A549 (cell line): ENCODE measurements at regions not wholly inside any gene's neighbourhood (a gene's known extent, or its start where the extent isn't known, plus 50 kb on each side); places are given as distances from the start of the nearest gene placed in this dataset.

Experiments
- ATAC-seq, 2 experiments: fragments of 200-7000 bp in 1 of 2; fragments of >200 bp in 1 of 2; cut with Nextera tagmentation in 1 of 2; cut with Tn5 transposase in 1 of 2; 3 replicates each; pipeline versions ENCODE4 v1.8.0 to v1.9.1; 2018 to 2020; ENCODE audit warnings: mild to moderate bottlenecking in 1 of 2, moderate library complexity in 1 of 2
- CTCF ChIA-PET: fragments of 300-600 bp; sonication (Branson Sonifier 250); formaldehyde crosslinking; extraction: SDS; loops from one replicate; lab custom pipeline; 2021; ENCODE audit warnings: antibody characterized with exemption, inconsistent platforms; lab: Yijun Ruan, JAX
- POLR2A ChIA-PET: fragments of 350-600 bp; formaldehyde crosslinking; extraction: SDS; loops from one replicate; lab custom pipeline; 2021; ENCODE audit warnings: antibody characterized with exemption, inconsistent platforms; lab: Yijun Ruan, JAX
- DNase-seq, 2 experiments: peaks; one replicate each; pipeline versions ENCODE4 v3.0.0 to v3.0.0-alpha.2; 2011 to 2016; ENCODE audit warnings: low read depth in 1 of 2, low spot score in 1 of 2
- FAIRE-seq: peaks from 2 replicates; lab custom pipeline; 2011; peaks lifted over from hg19 to GRCh38; lab: Jason Lieb, UNC
- H3K27ac ChIP-seq, 2 experiments: fragments of >200 bp; sonication (Bioruptor Twin); formaldehyde crosslinking; 3 replicates each; pipeline ENCODE4 v1.5.1; 2016 to 2017
- H3K4me1 ChIP-seq: fragments of >200 bp; sonication (Bioruptor Twin); formaldehyde crosslinking; 3 replicates; pipeline ENCODE4 v1.6.1; 2016
- H3K4me2 ChIP-seq: fragments of >200 bp; sonication (Bioruptor Twin); formaldehyde crosslinking; 3 replicates; pipeline ENCODE4 v1.6.1; 2016
- H3K4me3 ChIP-seq: fragments of >200 bp; sonication (Bioruptor Twin); formaldehyde crosslinking; 3 replicates; pipeline ENCODE4 v1.5.1; 2016
- H3K9me3 ChIP-seq: fragments of >200 bp; sonication (Bioruptor Twin); formaldehyde crosslinking; 3 replicates; pipeline ENCODE4 v1.6.1; 2016
- BHLHE40 ChIP-seq: IDR thresholded peaks from 2 replicates; pipeline ENCODE4 v1.6.1; 2012; ENCODE audit warnings: low read depth, low read length, inconsistent platforms
- CBX2 ChIP-seq: fragments of 200-600 bp; sonication (generic); IDR thresholded peaks from 2 replicates; pipeline ENCODE4 v1.6.1; 2016; ENCODE audit warnings: low read depth, mild to moderate bottlenecking, borderline replicate concordance
- CEBPB ChIP-seq, 2 experiments: fragments of >200 bp in 1 of 2; sonication (Bioruptor Twin) in 1 of 2; formaldehyde crosslinking in 1 of 2; IDR thresholded peaks; 2 replicates each; pipeline ENCODE4 v1.6.1; 2012 to 2016
- FOSB ChIP-seq: fragments of 250-450 bp; sonication (Bioruptor Pico); IDR thresholded peaks from 2 replicates; pipeline ENCODE4 v1.5.0; 2020; ENCODE audit warnings: mild to moderate bottlenecking, moderate library complexity
- FOXS1 ChIP-seq: fragments of 250-450 bp; sonication (Bioruptor Pico); IDR thresholded peaks from 2 replicates; pipeline ENCODE4 v1.5.0; 2020; ENCODE audit warnings: mild to moderate bottlenecking, moderate library complexity
- HEYL ChIP-seq: fragments of 250-450 bp; sonication (Bioruptor Pico); IDR thresholded peaks from 2 replicates; pipeline ENCODE4 v1.8.0; 2021; ENCODE audit warnings: mild to moderate bottlenecking, moderate library complexity
- HOXA7 ChIP-seq: fragments of 250-450 bp; sonication (Bioruptor Pico); IDR thresholded peaks from 2 replicates; pipeline ENCODE4 v1.5.0; 2020; ENCODE audit warnings: mild to moderate bottlenecking, moderate library complexity
- JUN ChIP-seq, 2 experiments: fragments of >200 bp; sonication (Bioruptor Twin); formaldehyde crosslinking; IDR thresholded peaks; 2 replicates in 1 of 2; 3 replicates in 1 of 2; pipeline ENCODE4 v1.6.1; 2016 to 2017
- MAFK ChIP-seq: fragments of 450-650 bp; IDR thresholded peaks from 2 replicates; pipeline ENCODE4 v1.6.1; 2014; ENCODE audit not compliant: partially characterized antibody
- MAZ ChIP-seq: fragments of 150-350 bp; IDR thresholded peaks from 2 replicates; pipeline ENCODE4 v1.6.1; 2014; ENCODE audit warnings: antibody characterized with exemption, low read depth, low read length, borderline replicate concordance
- NFE2L2 ChIP-seq: fragments of 150-350 bp; conservative IDR thresholded peaks from 2 replicates; pipeline ENCODE4 v1.6.1; 2014; ENCODE audit warnings: low read length
- NR3C1 ChIP-seq: fragments of >200 bp; sonication (Bioruptor Twin); formaldehyde crosslinking; IDR thresholded peaks from 3 replicates; pipeline ENCODE4 v1.6.1; 2017
- POLR2A ChIP-seq: IDR thresholded peaks from 2 replicates; pipeline ENCODE4 v1.6.1; 2012; ENCODE audit warnings: mild to moderate bottlenecking, low read length
- RAD21 ChIP-seq, 2 experiments: fragments of >200 bp in 1 of 2; sonication (Bioruptor Twin) in 1 of 2; formaldehyde crosslinking in 1 of 2; IDR thresholded peaks in 1 of 2; conservative IDR thresholded peaks in 1 of 2; 2 replicates in 1 of 2; 3 replicates in 1 of 2; pipeline ENCODE4 v1.6.1; 2012 to 2018; ENCODE audit warnings: inconsistent platforms in 1 of 2
- RARB ChIP-seq: fragments of 250-450 bp; sonication (Bioruptor Pico); IDR thresholded peaks from 2 replicates; pipeline ENCODE4 v1.8.0; 2021; ENCODE audit warnings: mild to moderate bottlenecking, moderate library complexity
- RCOR1 ChIP-seq: fragments of 150-350 bp; IDR thresholded peaks from 2 replicates; pipeline ENCODE4 v1.6.1; 2014; ENCODE audit warnings: antibody characterized with exemption, low read length, low read depth
- SREBF2 ChIP-seq: fragments of 450-650 bp; IDR thresholded peaks from 2 replicates; pipeline ENCODE4 v1.6.1; 2014; ENCODE audit warnings: mild to moderate bottlenecking, moderate library complexity
- ZC3H11A ChIP-seq: fragments of 450-650 bp; IDR thresholded peaks from 2 replicates; pipeline ENCODE4 v1.6.1; 2014; ENCODE audit warnings: antibody characterized with exemption, mild to moderate bottlenecking
- WGBS: methylation state at CpG from one replicate; pipeline ENCODE4 v1.1.6; 2017; ENCODE audit errors: missing lambda C conversion rate; 5-methylcytosine and 5-hydroxymethylcytosine counted together
- TF ChIP-seq, protein P1 (sequence below): fragments of 200-600 bp; sonication (generic); IDR thresholded peaks from 2 replicates; pipeline ENCODE4 v1.6.1; 2016; ENCODE audit warnings: antibody characterized with exemption, mild to moderate bottlenecking, moderate library complexity
- TF ChIP-seq, protein P2 (sequence below): IDR thresholded peaks from 2 replicates; pipeline ENCODE4 v1.6.1; 2012
- TF ChIP-seq, protein P3 (sequence below): IDR thresholded peaks from 2 replicates; pipeline ENCODE4 v1.6.1; 2012
- TF ChIP-seq, protein P4 (sequence below): IDR thresholded peaks from 2 replicates; pipeline ENCODE4 v1.6.1; 2012; ENCODE audit warnings: low read depth, borderline replicate concordance

- Histone ChIP-seq H3K9me3 (no peaks in the 10 kb centered on the region), H3K4me1 (no peaks in the 10 kb centered on the region), H3K27ac (no peak overlapping the region), H3K4me3 (no peak overlapping the region), H3K4me2 (no peak overlapping the region)
- DNase-seq (no peak), ATAC-seq (no peak), FAIRE-seq (no peak)
- 1% methylated on average over 2 of the region's 2 CpGs for WGBS
- ChIA-PET POLR2A (no interaction called here), CTCF (no interaction called here)
- no peak for TF ChIP-seq SREBF2
- peak in 1 of 2 experiments; percentile 33; a peak in 1 of 5 replicates for TF ChIP-seq RAD21 (conservative IDR thresholded peaks at IDR 0.05 in 1 of 2, IDR thresholded peaks at IDR 0.05 in 1 of 2)
- TF ChIP-seq, all 56 proteins: peak for 1
These were observed 402.6 kb downstream of the SUCLA2 start for GRCh38 chr13:47598340-47598911.

- no peak for ATAC-seq
- peak in 1 of 2 experiments; percentile 18 for DNase-seq
- FAIRE-seq: no peak
These were observed 406.2 kb downstream of the SUCLA2 start for GRCh38 chr13:47594833-47595232.

DNA sequence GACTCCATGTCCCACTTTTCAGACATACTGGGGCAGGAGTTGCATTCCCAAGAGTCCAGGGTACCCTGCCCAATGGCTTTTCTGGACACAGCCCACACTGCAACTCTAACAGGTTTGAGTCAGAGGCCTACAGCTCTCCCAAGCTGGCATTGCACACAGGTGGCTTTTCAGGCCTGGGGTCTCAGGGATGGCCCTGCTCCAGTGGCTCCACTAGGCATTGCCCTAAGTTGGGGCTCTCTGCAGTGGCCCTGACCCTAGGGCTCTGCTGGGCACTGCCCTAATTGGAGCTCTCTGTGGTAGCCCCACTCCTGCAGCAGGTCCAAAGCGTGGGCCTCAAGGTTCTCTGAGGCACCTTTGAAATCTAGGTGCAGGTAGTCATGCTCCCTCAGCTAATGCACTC, 408.8 kb downstream of the SUCLA2 start:
- ATAC-seq: no peak
- ChIA-PET CTCF (no interaction called here), POLR2A (no interaction called here)
- Histone ChIP-seq H3K4me1 (no peaks in the 10 kb centered on the region), H3K4me3 (no peak overlapping the region), H3K9me3 (no peaks in the 10 kb centered on the region), H3K4me2 (no peak overlapping the region), H3K27ac (no peak overlapping the region)
- no CpG with 5 or more reads among the region's 1 CpG for WGBS
- DNase-seq: no peak
- FAIRE-seq: no peak
- TF ChIP-seq, protein P1, sequence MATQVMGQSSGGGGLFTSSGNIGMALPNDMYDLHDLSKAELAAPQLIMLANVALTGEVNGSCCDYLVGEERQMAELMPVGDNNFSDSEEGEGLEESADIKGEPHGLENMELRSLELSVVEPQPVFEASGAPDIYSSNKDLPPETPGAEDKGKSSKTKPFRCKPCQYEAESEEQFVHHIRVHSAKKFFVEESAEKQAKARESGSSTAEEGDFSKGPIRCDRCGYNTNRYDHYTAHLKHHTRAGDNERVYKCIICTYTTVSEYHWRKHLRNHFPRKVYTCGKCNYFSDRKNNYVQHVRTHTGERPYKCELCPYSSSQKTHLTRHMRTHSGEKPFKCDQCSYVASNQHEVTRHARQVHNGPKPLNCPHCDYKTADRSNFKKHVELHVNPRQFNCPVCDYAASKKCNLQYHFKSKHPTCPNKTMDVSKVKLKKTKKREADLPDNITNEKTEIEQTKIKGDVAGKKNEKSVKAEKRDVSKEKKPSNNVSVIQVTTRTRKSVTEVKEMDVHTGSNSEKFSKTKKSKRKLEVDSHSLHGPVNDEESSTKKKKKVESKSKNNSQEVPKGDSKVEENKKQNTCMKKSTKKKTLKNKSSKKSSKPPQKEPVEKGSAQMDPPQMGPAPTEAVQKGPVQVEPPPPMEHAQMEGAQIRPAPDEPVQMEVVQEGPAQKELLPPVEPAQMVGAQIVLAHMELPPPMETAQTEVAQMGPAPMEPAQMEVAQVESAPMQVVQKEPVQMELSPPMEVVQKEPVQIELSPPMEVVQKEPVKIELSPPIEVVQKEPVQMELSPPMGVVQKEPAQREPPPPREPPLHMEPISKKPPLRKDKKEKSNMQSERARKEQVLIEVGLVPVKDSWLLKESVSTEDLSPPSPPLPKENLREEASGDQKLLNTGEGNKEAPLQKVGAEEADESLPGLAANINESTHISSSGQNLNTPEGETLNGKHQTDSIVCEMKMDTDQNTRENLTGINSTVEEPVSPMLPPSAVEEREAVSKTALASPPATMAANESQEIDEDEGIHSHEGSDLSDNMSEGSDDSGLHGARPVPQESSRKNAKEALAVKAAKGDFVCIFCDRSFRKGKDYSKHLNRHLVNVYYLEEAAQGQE: no peak
- TF ChIP-seq HOXA7 (no peak), RCOR1 (no peak), CEBPB (IDR thresholded peaks at IDR 0.05) (no peak), ZC3H11A (no peak), NR3C1 (no peak), CBX2 (no peak), BHLHE40 (no peak), FOXS1 (CRISPR knock-in tag) (no peak)

More at GRCh38 chr13:47594833-47595232, 406.2 kb downstream of the SUCLA2 start:
- Histone ChIP-seq H3K9me3 (no peaks in the 10 kb centered on the region), H3K4me1 (no peaks in the 10 kb centered on the region), H3K4me2 (no peak overlapping the region), H3K27ac (no peak overlapping the region), H3K4me3 (no peak overlapping the region)
- ChIA-PET POLR2A (no interaction called here), CTCF (interaction anchor here (1.5 kb wide), 1 partner anchor 621 kb away, joined by 4 read pairs; no protein-coding TSS in a partner anchor)
- TF ChIP-seq FOSB: no peak
- no peak for TF ChIP-seq CEBPB (IDR thresholded peaks at IDR 0.05)
- TF ChIP-seq JUN (IDR thresholded peaks at IDR 0.05): no peak
- 0 out of 5 replicates have a peak, but pooled peaks of 1 of the 2 experiments have one; percentile 11 for TF ChIP-seq RAD21 (conservative IDR thresholded peaks at IDR 0.05 in 1 of 2, IDR thresholded peaks at IDR 0.05 in 1 of 2)
- TF ChIP-seq, protein P2, sequence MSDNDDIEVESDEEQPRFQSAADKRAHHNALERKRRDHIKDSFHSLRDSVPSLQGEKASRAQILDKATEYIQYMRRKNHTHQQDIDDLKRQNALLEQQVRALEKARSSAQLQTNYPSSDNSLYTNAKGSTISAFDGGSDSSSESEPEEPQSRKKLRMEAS: no peak
- no peak for TF ChIP-seq ZC3H11A

- no peak for ATAC-seq
- FAIRE-seq: no peak
- Histone ChIP-seq H3K9me3 (no peaks in the 10 kb centered on the region), H3K27ac (no peak overlapping the region), H3K4me1 (no peaks in the 10 kb centered on the region), H3K4me2 (no peak overlapping the region), H3K4me3 (no peak overlapping the region)
- POLR2A ChIA-PET: no interaction called here
- DNase-seq: no peak
- CTCF ChIA-PET: no interaction called here
- TF ChIP-seq, protein P1: no peak
- TF ChIP-seq MAZ (no peak), POLR2A (no peak), NFE2L2 (no peak), HEYL (no peak), RARB (no peak), CEBPB (IDR thresholded peaks at IDR 0.05) (no peak), MAFK (no peak), NR3C1 (no peak)
- TF ChIP-seq, protein P3, sequence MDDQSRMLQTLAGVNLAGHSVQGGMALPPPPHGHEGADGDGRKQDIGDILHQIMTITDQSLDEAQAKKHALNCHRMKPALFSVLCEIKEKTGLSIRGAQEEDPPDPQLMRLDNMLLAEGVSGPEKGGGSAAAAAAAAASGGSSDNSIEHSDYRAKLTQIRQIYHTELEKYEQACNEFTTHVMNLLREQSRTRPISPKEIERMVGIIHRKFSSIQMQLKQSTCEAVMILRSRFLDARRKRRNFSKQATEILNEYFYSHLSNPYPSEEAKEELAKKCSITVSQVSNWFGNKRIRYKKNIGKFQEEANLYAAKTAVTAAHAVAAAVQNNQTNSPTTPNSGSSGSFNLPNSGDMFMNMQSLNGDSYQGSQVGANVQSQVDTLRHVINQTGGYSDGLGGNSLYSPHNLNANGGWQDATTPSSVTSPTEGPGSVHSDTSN: no peak
- TF ChIP-seq, protein P4, sequence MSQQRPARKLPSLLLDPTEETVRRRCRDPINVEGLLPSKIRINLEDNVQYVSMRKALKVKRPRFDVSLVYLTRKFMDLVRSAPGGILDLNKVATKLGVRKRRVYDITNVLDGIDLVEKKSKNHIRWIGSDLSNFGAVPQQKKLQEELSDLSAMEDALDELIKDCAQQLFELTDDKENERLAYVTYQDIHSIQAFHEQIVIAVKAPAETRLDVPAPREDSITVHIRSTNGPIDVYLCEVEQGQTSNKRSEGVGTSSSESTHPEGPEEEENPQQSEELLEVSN: no peak
These were observed 412.4 kb downstream of the SUCLA2 start for GRCh38 chr13:47588676-47589075.
